GM19463 (cell line): ENCODE measurements at regions not wholly inside any gene's neighbourhood (a gene's known extent, or its start where the extent isn't known, plus 50 kb on each side); places are given as distances from the start of the nearest gene placed in this dataset.
A peak's percentile ranks its signal among the peaks of the same experiment; 100 is the strongest.

Experiments used
- ATAC-seq: cut with Tn5 transposase; IDR thresholded peaks from one replicate; pipeline ENCODE4 v1.9.1; 2021; ENCODE audit warnings: mild to moderate bottlenecking, moderate library complexity; ENCODE audit not compliant: unreplicated experiment

- ATAC-seq = no peak
Measured at GRCh38 chr7:130896051-130896881, 162.3 kb upstream of the KLF14 start.

- peak; percentile 37 for ATAC-seq
Measured at GRCh38 chr7:130896898-130897514, 163.0 kb upstream of the KLF14 start.

DNA sequence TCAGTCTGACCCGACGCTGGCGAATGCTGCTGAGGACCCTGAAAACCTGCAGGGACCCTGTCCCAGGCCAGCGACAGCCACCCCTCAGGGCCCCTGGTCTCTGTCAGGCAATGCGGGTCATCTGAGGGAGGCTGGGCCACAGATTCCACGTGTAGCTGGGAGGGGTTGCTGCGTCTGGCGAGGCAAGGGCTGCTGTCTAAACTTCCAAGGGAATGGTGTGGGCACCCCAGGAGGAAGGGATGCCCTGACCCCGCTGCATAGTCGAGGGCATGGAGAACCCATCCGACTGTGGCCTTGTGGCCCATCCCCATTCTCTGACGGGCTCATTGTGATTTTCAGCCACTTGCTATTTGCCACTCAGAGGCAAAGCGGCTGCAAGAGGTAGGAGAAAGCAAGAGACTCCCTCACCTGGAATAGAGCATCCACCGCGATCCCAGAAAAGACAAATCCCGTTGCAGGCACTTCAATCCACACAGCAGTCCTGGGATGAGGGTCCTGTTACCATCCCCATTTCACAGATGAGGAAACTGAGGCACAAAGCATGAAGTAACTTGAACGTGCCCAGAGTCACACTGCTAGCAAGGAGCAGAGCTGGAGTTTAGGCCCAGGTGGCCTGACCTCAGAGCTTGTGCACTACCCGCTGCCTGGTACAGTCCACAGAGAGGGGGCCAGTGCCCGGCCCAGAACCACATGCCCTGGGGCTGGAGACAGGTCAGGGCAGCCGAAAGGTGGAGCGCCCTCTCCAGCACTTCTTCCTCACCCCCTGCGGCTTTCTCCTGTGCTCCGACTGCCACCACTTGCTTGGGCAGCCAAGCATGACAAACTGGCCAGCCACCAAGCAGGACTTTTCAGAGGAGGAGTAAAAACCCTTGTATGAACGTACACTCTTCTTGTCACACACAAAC is 163.8 kb upstream of the KLF14 start:
- no peak for ATAC-seq

GRCh38 chr7:130899071-130899560 is 165.1 kb upstream of the KLF14 start:
- no peak for ATAC-seq

- ATAC-seq = no peak
Measured at GRCh38 chr7:130899638-130900401, 165.8 kb upstream of the KLF14 start.

- ATAC-seq = no peak
Measured at GRCh38 chr7:130900471-130901076, 166.6 kb upstream of the KLF14 start.

DNA sequence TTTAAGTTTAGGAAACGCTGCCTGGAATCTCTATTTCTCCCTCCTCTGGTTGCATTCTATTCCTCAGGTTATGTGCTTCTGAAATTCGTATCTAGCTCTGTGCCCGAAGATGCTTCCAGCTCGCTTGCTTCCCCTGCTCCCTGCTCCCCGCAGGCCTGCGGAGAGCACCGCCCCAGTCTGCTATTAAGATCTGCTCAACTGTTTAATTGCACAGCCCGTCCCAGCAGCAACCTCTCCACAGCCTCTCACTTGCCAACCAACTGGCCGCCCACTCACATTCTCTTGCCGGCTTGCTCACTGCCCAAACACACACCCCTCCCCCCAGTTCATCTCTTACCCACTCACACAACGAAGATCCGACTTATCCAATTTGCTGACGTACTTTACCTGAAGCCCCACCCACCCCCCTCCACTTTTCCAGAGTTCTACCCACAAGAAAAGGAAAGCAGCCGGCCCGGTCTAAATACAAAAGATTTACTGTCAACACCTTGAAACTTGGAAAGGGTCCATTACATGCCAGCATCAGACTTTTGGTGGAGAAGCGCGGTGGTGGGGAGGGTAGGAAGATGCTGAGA is 167.3 kb upstream of the KLF14 start:
- no peak for ATAC-seq

DNA sequence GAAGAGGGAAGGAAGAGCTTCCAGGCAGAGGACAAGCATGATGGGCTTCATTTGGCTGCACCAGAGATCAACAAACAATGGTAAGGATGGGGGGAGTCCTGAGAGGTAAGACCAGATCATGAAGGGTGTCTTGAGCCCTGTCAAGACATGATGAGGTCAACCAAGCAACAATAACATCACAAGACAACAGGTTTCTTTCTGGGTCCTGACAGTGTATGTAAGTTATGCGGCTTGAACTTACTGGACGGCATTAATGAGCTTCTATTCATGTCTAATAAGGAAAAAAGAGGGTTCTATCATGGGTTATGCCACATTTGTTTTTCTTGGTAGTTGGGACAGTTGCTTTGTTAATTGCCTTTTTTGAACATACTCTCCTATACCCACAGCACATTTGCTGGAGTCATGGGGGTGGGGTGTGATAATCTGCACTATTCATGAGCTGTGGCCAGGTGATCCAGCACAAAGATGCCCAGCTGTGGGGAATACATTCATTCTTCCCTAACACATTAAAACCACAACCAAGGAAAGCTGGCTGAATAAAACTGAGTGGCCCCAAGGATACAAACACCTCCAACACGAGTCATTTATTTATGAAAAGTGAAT is 168.8 kb upstream of the KLF14 start:
- ATAC-seq = no peak

- no peak for ATAC-seq
Measured at GRCh38 chr7:130903358-130903974, 169.5 kb upstream of the KLF14 start.

GRCh38 chr7:130904031-130904757 is 170.2 kb upstream of the KLF14 start:
- no peak for ATAC-seq

DNA sequence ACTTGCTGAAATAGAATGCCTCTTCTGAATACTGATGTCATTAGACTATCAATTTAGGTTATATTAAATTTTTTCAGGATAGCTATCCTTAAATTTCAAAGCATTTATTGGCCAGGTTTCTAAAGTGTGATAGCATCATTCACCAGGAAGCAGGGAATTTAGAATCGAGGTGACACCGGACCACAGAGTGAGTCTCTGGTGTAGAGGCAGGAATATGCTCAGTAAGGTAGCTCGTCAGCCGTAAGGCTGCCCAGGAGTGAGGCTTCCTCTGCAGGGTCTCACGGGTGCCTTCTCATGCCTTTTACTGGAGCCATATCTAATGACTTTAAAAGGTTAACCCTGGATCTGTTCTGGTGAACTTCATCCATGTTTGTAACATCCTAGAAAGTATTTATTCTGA is 170.8 kb upstream of the KLF14 start:
- ATAC-seq = no peak

GRCh38 chr7:130906575-130906974 is 172.6 kb upstream of the KLF14 start:
- no peak for ATAC-seq

DNA sequence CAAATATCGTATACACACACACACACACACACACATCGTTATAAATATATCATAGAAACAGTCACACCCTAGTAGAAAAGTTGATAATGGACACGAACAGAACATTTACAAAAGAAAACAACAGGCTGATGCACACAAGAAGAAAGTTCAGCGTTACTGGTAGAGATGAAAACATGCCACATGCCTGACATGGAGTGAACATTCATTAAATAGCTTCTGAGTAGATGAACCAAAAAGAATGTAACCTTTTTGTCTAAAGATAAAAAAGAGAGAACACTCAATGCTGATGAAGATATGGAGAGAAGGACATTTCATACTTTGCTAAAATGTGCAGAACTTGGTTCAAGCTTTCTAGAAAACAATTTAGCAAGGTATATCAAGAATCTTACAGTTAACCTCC is 173.4 kb upstream of the KLF14 start:
- no peak for ATAC-seq

GRCh38 chr7:130908345-130909160 is 174.5 kb upstream of the KLF14 start:
- no peak for ATAC-seq

- ATAC-seq = no peak
Measured at GRCh38 chr7:130909161-130909836, 175.3 kb upstream of the KLF14 start.

- ATAC-seq = no peak
Measured at GRCh38 chr7:130909881-130910672, 176.1 kb upstream of the KLF14 start.
